CD4-positive, CD25-positive, alpha-beta regulatory T cell (primary cell): ENCODE measurements at regions not wholly inside any gene's neighbourhood (a gene's known extent, or its start where the extent isn't known, plus 50 kb on each side); places are given as distances from the start of the nearest gene placed in this dataset.

Experiments used
- ATAC-seq, 2 donors: fragments of 150-1000 bp; cut with Tn5 transposase; one replicate each; pipeline ENCODE4 v1.10.0; 2021; ENCODE audit warnings: low read depth in 2 of 2, moderate number of reproducible peaks in 2 of 2, moderate library complexity in 1 of 2
- DNase-seq, 3 donors: peaks; one replicate each; pipeline versions ENCODE4 v3.0.0 to v3.0.0-alpha.2; 2012 to 2022; ENCODE audit warnings: mixed read lengths in 1 of 3
- H3K27ac ChIP-seq: one replicate; pipeline ENCODE4 v1.7.0; 2013; ENCODE audit warnings: mild to moderate bottlenecking, low read length; ENCODE audit not compliant: insufficient read depth, poor library complexity, severe bottlenecking
- H3K27me3 ChIP-seq: one replicate; pipeline ENCODE4 v1.7.0; 2013; ENCODE audit warnings: low read length; ENCODE audit not compliant: control insufficient read depth, insufficient read depth
- H3K36me3 ChIP-seq: one replicate; pipeline ENCODE4 v1.7.0; 2013; ENCODE audit warnings: mild to moderate bottlenecking, low read length, moderate library complexity; ENCODE audit not compliant: control insufficient read depth, insufficient read depth
- H3K4me1 ChIP-seq: 2 replicates; pipeline ENCODE4 v1.7.0; 2013; ENCODE audit warnings: mild to moderate bottlenecking, low read length; ENCODE audit not compliant: insufficient read depth, control insufficient read depth, poor library complexity, severe bottlenecking
- H3K4me3 ChIP-seq: one replicate; pipeline ENCODE4 v1.7.0; 2013; ENCODE audit warnings: low read depth, mild to moderate bottlenecking, low read length, moderate library complexity
- H3K9me3 ChIP-seq, 2 experiments: 1 replicate in 1 of 2; 2 replicates in 1 of 2; pipeline ENCODE4 v1.7.0; 2013; ENCODE audit warnings: low read length in 2 of 2, mild to moderate bottlenecking in 1 of 2, moderate library complexity in 1 of 2; ENCODE audit not compliant: control insufficient read depth in 2 of 2
- H3K27ac Mint-ChIP-seq, 3 donors: one replicate each; pipeline ENCODE4 v1.8.0; 2020 to 2022; ENCODE audit warnings: mild to moderate bottlenecking in 3 of 3, mixed read lengths in 3 of 3, moderate library complexity in 2 of 3
- H3K27me3 Mint-ChIP-seq: one replicate; pipeline ENCODE4 v1.8.0; 2022; ENCODE audit warnings: mild to moderate bottlenecking, mixed read lengths
- H3K36me3 Mint-ChIP-seq: one replicate; pipeline ENCODE4 v1.8.0; 2020; ENCODE audit warnings: mixed read lengths
- H3K4me1 Mint-ChIP-seq, 4 donors: one replicate each; pipeline ENCODE4 v1.8.0; 2020 to 2022; ENCODE audit warnings: mixed read lengths in 4 of 4, mild to moderate bottlenecking in 1 of 4
- H3K4me3 Mint-ChIP-seq, 4 donors: one replicate each; pipeline ENCODE4 v1.8.0; 2020 to 2022; ENCODE audit warnings: mild to moderate bottlenecking in 4 of 4, mixed read lengths in 4 of 4, moderate library complexity in 3 of 4
- H3K9me3 Mint-ChIP-seq, 7 donors: one replicate each; pipeline ENCODE4 v1.8.0; 2020 to 2022; ENCODE audit warnings: mixed read lengths in 7 of 7, mild to moderate bottlenecking in 3 of 7, moderate library complexity in 2 of 7

- Histone ChIP-seq H3K27me3 (no peaks in the 10 kb centered on the region), H3K4me1 (no peaks in the 10 kb centered on the region), H3K9me3 (no peaks in the 10 kb centered on the region), H3K4me3 (no peak overlapping the region), H3K27ac (no peak overlapping the region), H3K36me3 (no peaks in the 10 kb centered on the region)
- ATAC-seq, result no peak
- Mint-ChIP-seq H3K27me3 (no peaks in the 10 kb centered on the region), H3K4me3 (no peak overlapping the region), H3K4me1 (no peaks in the 10 kb centered on the region), H3K36me3 (no peaks in the 10 kb centered on the region), H3K9me3 (peaks cover 0 to 2% (median 0%) of the 10 kb centered on the region in 7 donors), H3K27ac (no peak overlapping the region)
- no peak for DNase-seq
These were observed 83.9 kb downstream of the INHBB start for GRCh38 chr2:120429586-120430500.

DNA sequence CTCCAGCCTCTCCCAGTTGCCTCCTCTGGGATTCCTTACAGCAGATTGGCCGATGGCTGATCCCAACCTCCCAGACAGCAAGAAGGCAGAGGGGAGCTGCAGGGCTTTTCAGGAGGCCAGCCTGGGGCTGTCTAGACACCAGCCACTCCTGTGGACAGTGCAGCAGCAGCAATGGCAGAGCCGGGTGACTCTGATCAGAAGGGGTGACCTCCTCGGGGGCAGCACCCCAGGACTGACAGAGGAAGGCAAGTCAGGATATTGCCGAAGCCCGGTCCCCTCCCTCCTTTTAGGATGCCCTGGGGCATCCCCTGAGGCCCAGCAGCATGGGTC is 84.5 kb downstream of the INHBB start:
- H3K9me3 ChIP-seq, result no peaks in the 10 kb centered on the region

GRCh38 chr2:120430957-120431356 is 85.0 kb downstream of the INHBB start:
- no peaks in the 10 kb centered on the region for H3K27me3 Mint-ChIP-seq
- H3K36me3 ChIP-seq, result no peaks in the 10 kb centered on the region
- no peak overlapping the region for H3K4me3 ChIP-seq
- no peak overlapping the region for H3K27ac ChIP-seq
- ATAC-seq (no peak), DNase-seq (no peak)
- no peaks in the 10 kb centered on the region for H3K27me3 ChIP-seq
- no peaks in the 10 kb centered on the region for H3K4me1 ChIP-seq
- H3K27ac Mint-ChIP-seq, result no peak overlapping the region
- peaks cover 0 to 2% (median 0%) of the 10 kb centered on the region in 7 donors for H3K9me3 Mint-ChIP-seq
- H3K4me1 Mint-ChIP-seq, result no peaks in the 10 kb centered on the region
- no peaks in the 10 kb centered on the region for H3K36me3 Mint-ChIP-seq
- H3K4me3 Mint-ChIP-seq, result no peak overlapping the region
- H3K9me3 ChIP-seq, result no peaks in the 10 kb centered on the region

More for the DNA sequence above, 84.5 kb downstream of the INHBB start:
- H3K9me3 Mint-ChIP-seq, result peaks cover 0 to 2% (median 0%) of the 10 kb centered on the region in 7 donors
- Histone ChIP-seq H3K27ac (no peak overlapping the region), H3K36me3 (no peaks in the 10 kb centered on the region), H3K27me3 (no peaks in the 10 kb centered on the region), H3K4me3 (no peak overlapping the region), H3K4me1 (no peaks in the 10 kb centered on the region)
- no peaks in the 10 kb centered on the region for H3K36me3 Mint-ChIP-seq
- DNase-seq, result no peak
- no peaks in the 10 kb centered on the region for H3K27me3 Mint-ChIP-seq
- no peak for ATAC-seq
- no peaks in the 10 kb centered on the region for H3K4me1 Mint-ChIP-seq
- no peak overlapping the region for H3K4me3 Mint-ChIP-seq
- H3K27ac Mint-ChIP-seq, result no peak overlapping the region

GRCh38 chr2:120431386-120432292 is 85.7 kb downstream of the INHBB start:
- no peaks in the 10 kb centered on the region for H3K4me1 Mint-ChIP-seq
- no peaks in the 10 kb centered on the region for H3K27me3 ChIP-seq
- DNase-seq, result no peak
- no peaks in the 10 kb centered on the region for H3K9me3 Mint-ChIP-seq
- H3K36me3 Mint-ChIP-seq, result no peaks in the 10 kb centered on the region
- no peaks in the 10 kb centered on the region for H3K9me3 ChIP-seq
- H3K27me3 Mint-ChIP-seq, result no peaks in the 10 kb centered on the region
- H3K27ac Mint-ChIP-seq, result no peak overlapping the region
- no peaks in the 10 kb centered on the region for H3K36me3 ChIP-seq
- H3K4me3 Mint-ChIP-seq, result no peak overlapping the region
- ATAC-seq, result no peak
- H3K4me3 ChIP-seq, result no peak overlapping the region
- no peak overlapping the region for H3K27ac ChIP-seq
- H3K4me1 ChIP-seq, result no peaks in the 10 kb centered on the region

GRCh38 chr2:120432293-120432975 is 86.5 kb downstream of the INHBB start:
- Mint-ChIP-seq H3K9me3 (no peaks in the 10 kb centered on the region), H3K27me3 (no peaks in the 10 kb centered on the region), H3K36me3 (no peaks in the 10 kb centered on the region), H3K4me3 (no peak overlapping the region), H3K27ac (no peak overlapping the region), H3K4me1 (no peaks in the 10 kb centered on the region)
- ATAC-seq, result no peak
- no peak for DNase-seq
- no peaks in the 10 kb centered on the region for H3K4me1 ChIP-seq
- no peaks in the 10 kb centered on the region for H3K27me3 ChIP-seq
- no peak overlapping the region for H3K4me3 ChIP-seq
- no peaks in the 10 kb centered on the region for H3K36me3 ChIP-seq
- H3K27ac ChIP-seq, result no peak overlapping the region
- no peaks in the 10 kb centered on the region for H3K9me3 ChIP-seq

DNA sequence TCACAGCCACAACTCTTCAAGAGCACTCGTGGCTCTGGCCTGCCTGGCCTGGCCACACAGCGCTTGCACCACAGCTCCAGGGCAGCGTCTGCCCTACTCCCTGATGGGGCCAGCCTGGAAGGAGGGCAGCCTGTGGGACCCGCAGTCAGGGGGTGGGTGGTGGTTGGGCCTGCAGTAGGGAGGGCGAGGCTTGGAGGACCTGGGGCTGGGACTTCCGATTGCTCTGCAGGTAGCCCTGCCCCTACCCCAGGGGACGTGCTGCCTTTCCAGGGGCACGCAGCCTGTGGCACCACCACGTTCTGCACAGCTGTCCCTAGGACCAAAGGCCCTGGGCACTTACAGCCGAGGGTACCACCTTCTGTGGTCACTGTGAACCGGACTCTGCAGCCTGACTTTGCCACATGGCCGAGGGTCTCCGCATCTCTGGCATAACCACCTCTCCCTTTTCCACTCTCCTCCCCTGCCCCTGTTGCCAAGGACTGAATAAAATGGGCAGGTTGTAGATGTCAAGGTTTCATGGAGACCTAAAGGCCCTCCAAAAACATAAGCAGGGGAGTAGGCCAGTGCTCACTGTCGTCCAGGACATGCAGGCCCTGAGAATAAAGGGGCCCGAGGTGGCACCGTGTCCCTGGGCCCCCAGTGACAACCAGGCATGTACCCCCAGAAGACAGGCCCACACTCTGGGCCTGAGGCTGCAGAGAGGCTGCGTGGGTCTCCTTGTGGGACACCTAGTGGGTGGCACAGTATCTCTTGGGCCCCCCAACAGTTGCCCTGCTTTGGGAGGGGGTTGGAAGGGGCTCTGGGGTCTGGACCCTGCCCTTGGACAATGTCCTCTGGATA is 87.3 kb downstream of the INHBB start:
- Mint-ChIP-seq H3K36me3 (no peaks in the 10 kb centered on the region), H3K4me3 (no peak overlapping the region), H3K27ac (no peak overlapping the region), H3K9me3 (no peaks in the 10 kb centered on the region), H3K27me3 (no peaks in the 10 kb centered on the region), H3K4me1 (no peaks in the 10 kb centered on the region)
- Histone ChIP-seq H3K4me3 (no peak overlapping the region), H3K4me1 (no peaks in the 10 kb centered on the region), H3K27ac (no peak overlapping the region), H3K9me3 (no peaks in the 10 kb centered on the region), H3K36me3 (no peaks in the 10 kb centered on the region), H3K27me3 (no peaks in the 10 kb centered on the region)
- ATAC-seq (no peak), DNase-seq (no peak)

- Mint-ChIP-seq H3K4me3 (no peak overlapping the region), H3K27me3 (peaks cover 3% of the 10 kb centered on the region), H3K36me3 (no peaks in the 10 kb centered on the region), H3K4me1 (no peaks in the 10 kb centered on the region), H3K9me3 (no peaks in the 10 kb centered on the region), H3K27ac (no peak overlapping the region)
- no peak overlapping the region for H3K27ac ChIP-seq
- ATAC-seq (no peak), DNase-seq (no peak)
- H3K36me3 ChIP-seq, result no peaks in the 10 kb centered on the region
- no peak overlapping the region for H3K4me3 ChIP-seq
- no peaks in the 10 kb centered on the region for H3K9me3 ChIP-seq
- no peaks in the 10 kb centered on the region for H3K27me3 ChIP-seq
- no peaks in the 10 kb centered on the region for H3K4me1 ChIP-seq
These were observed 87.9 kb downstream of the INHBB start for GRCh38 chr2:120433816-120434290.
